Urinary bladder (tissue), 4 donors: ENCODE measurements at regions not wholly inside any gene's neighbourhood (a gene's known extent, or its start where the extent isn't known, plus 50 kb on each side); places are given as distances from the start of the nearest gene placed in this dataset. TPM values are rescaled to one million over a fixed set of nuclear protein-coding genes. Genes with fewer than 3 reads are reported as not detected.
"Not testable (repeated sequence)": the region's sequence is repeated elsewhere in the genome, so short reads cannot be mapped to it uniquely, and the experiment has no call there.

ENCODE experiments used
- DNase-seq: peaks from one replicate; pipeline ENCODE4 v3.0.0-alpha.2; 2015; ENCODE audit errors: extremely low spot score
- H3K27ac ChIP-seq: one replicate; pipeline ENCODE4 v1.5.1; 2013; ENCODE audit warnings: low read depth, mild to moderate bottlenecking, moderate library complexity
- H3K36me3 ChIP-seq: one replicate; pipeline ENCODE4 v1.6.1; 2013; ENCODE audit warnings: mild to moderate bottlenecking, moderate library complexity; ENCODE audit not compliant: insufficient read depth
- H3K4me1 ChIP-seq: one replicate; pipeline ENCODE4 v1.6.1; 2013; ENCODE audit warnings: mild to moderate bottlenecking, moderate library complexity; ENCODE audit not compliant: insufficient read depth
- H3K4me3 ChIP-seq: one replicate; pipeline ENCODE4 v1.5.1; 2013; ENCODE audit warnings: low read depth, low read length
- WGBS: extraction: QIAGEN DNeasy Blood & Tissue Kit; methylation state at CpG from one replicate; pipeline ENCODE4 v1.1.7; 2013; 5-methylcytosine and 5-hydroxymethylcytosine counted together
- small RNA-seq: library from RNA; depleted of rRNA; stranded (forward); fragments of <200 nt; gene quantifications from one replicate; pipeline ENCODE3, GENCODE V24; 2014
- donor health status: healthy with polysubstance abuse.
- donor health status: healthy.

DNA sequence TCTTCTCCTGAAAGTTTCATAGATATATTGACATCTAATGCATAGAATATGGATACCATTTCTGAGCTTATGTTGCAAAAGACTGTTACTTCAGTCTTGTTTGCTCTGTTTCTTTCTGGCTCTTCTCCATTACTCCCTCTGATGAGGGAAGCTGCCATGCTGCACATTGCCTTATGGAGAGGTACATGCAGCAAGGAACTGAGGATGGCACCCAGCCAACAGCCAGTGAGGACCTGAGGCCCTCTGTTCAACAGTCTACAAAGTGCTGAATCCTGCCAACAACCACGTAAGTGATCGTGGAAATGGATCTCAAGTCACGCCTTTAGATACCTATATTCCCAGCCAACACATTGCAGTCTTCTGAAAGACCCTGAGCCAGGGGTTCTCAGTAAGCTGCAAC lies 66.6 kb upstream of the ADAMTS5 start:
- Histone ChIP-seq H3K27ac (no peak overlapping the region), H3K4me1 (no peaks in the 10 kb centered on the region), H3K4me3 (no peak overlapping the region), H3K36me3 (no peaks in the 10 kb centered on the region)
- no peak for DNase-seq
- 75% methylated on average over 3 of the region's 3 CpGs for WGBS

DNA sequence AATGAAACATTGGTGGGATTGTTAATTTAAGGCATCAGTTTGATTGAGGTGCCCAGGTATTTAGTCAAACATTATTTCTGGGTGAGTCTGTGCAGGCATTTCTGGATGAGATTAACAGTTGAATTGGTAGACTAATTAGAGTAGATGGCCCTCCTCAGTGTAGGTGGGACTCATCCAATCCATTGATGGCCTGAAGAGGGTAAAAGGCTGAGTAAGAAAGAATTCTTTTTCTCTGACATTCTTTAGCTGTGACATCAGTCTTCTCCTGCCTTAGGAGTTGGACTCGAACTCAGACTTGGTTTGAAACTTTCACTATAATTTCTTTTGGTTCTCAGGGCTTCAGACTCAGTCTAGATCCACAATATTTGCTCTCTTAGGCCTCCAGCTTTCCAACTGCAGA lies 59.6 kb upstream of the ADAMTS5 start:
- H3K4me3 ChIP-seq: no peak overlapping the region
- H3K4me1 ChIP-seq: no peaks in the 10 kb centered on the region
- WGBS: 78% methylated on average over 1 of the region's 1 CpG
- DNase-seq: no peak
- no peaks in the 10 kb centered on the region for H3K36me3 ChIP-seq
- H3K27ac ChIP-seq: no peak overlapping the region

- WGBS: 70% methylated on average over 10 of the region's 10 CpGs
- not testable (repeated sequence) for H3K36me3 ChIP-seq, DNase-seq, H3K4me3 ChIP-seq, H3K4me1 ChIP-seq, H3K27ac ChIP-seq
Observed at GRCh38 chr21:27025708-27026107, 58.8 kb upstream of the ADAMTS5 start.

GRCh38 chr21:27024971-27025370 lies 58.1 kb upstream of the ADAMTS5 start:
- H3K4me1 ChIP-seq: no peaks in the 10 kb centered on the region
- no peaks in the 10 kb centered on the region for H3K36me3 ChIP-seq
- H3K27ac ChIP-seq: no peak overlapping the region
- H3K4me3 ChIP-seq: no peak overlapping the region
- 79% methylated on average over 1 of the region's 1 CpG for WGBS
- no peak for DNase-seq

DNA sequence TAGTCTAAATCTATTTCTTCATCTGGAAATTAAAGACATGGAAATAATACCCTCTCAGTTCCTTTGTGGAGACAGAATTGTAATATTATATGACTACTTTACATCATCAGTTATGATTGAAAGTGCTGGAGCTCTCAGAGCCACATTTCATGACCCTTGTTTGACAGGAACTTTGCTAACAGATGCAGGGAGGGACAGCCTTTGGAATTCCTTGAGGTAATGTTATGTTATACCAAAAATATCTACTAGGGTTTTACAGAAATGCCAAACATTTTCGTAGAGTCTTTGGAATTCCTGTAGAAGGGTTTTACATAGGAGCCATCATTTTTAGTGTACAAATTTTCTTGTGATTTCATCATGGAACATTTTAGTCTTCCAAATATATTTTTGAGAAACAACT lies 57.4 kb upstream of the ADAMTS5 start:
- 33% methylated on average over 1 of the region's 1 CpG for WGBS
- no peak overlapping the region for H3K27ac ChIP-seq

DNA sequence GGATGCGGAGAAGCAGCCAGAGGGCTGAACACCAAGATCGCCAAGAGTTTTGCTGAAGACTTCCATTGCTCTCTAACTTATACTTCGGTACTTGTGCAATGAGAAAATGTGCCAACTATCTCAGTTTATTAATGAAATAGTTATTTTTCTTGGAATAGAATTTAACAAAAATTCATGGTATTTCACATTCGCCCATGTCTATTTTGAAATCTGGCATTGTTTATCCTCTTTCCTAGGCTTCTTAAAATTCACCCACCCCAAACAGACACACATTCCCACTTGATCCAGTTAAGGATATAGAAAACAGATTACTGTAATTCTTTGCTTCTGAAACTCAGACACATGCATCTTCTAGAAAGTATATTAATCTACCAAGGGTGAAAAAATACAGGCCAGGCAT lies 56.3 kb upstream of the ADAMTS5 start:
- no peak for DNase-seq
- 88% methylated on average over 4 of the region's 4 CpGs for WGBS
- no peaks in the 10 kb centered on the region for H3K36me3 ChIP-seq
- no peaks in the 10 kb centered on the region for H3K4me1 ChIP-seq
- no peak overlapping the region for H3K27ac ChIP-seq
- H3K4me3 ChIP-seq: no peak overlapping the region

More for the DNA sequence above, 57.4 kb upstream of the ADAMTS5 start:
- Histone ChIP-seq H3K36me3 (no peaks in the 10 kb centered on the region), H3K4me1 (no peaks in the 10 kb centered on the region), H3K4me3 (no peak overlapping the region)
- DNase-seq: no peak

DNA sequence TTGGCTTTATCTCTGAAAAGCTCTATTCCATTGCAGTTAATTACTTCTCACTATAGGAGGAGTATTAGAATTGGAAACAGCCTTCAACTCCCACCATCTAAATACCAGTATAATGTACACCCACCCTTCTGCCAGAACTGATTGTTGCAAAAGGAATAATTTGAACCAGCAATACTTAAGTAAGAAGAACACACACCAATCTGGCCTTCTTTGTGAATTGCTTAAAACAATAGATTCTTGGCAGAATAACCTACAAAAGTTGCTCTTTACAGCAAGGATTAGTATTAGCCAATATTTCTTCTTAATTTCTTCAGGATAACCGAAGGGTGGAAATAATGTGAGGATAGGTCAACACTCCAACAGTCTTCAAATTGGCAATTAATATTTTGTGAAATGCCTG lies 54.9 kb upstream of the ADAMTS5 start:
- DNase-seq: no peak
- 91% methylated on average over 1 of the region's 1 CpG for WGBS
- H3K4me1 ChIP-seq: no peaks in the 10 kb centered on the region
- H3K27ac ChIP-seq: no peak overlapping the region
- no peak overlapping the region for H3K4me3 ChIP-seq
- H3K36me3 ChIP-seq: no peaks in the 10 kb centered on the region

DNA sequence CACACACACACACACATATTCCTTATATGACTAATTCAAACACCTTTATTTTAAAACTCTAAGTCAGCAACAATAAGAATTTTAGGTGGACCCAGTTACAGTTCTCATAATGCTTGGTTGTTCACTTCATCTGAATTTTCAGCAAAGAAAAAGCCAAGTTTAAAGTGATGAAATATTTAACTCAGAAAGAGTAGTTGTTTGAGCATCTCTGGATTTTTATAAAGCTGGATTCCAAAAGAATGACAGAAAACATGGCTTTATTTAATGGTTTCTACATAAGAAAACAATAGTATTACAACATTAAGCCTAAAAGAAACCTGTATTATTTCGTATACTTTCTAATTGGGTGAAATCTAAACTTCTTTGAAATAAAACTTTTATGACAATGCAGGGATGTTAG lies 54.2 kb upstream of the ADAMTS5 start:
- WGBS: 83% methylated on average over 1 of the region's 1 CpG
- Histone ChIP-seq H3K36me3 (no peaks in the 10 kb centered on the region), H3K4me3 (no peak overlapping the region), H3K27ac (no peak overlapping the region), H3K4me1 (no peaks in the 10 kb centered on the region)
- no peak for DNase-seq

- WGBS: 93% methylated on average over 4 of the region's 4 CpGs
- no peak overlapping the region for H3K4me3 ChIP-seq
- DNase-seq: no peak
Observed at GRCh38 chr21:27017246-27017645, 50.4 kb upstream of the ADAMTS5 start.

More at GRCh38 chr21:27017246-27017645, 50.4 kb upstream of the ADAMTS5 start:
- no peaks in the 10 kb centered on the region for H3K4me1 ChIP-seq
- H3K27ac ChIP-seq: no peak overlapping the region
- H3K36me3 ChIP-seq: no peaks in the 10 kb centered on the region

Small RNA genes in the stretch of these regions (small RNA-seq; reads per million reads assigned to genes)
- gene NCSTNP1: not detected
- gene RF00026: not detected
